GM18861 (cell line): ENCODE measurements at regions not wholly inside any gene's neighbourhood (a gene's known extent, or its start where the extent isn't known, plus 50 kb on each side); places are given as distances from the start of the nearest gene placed in this dataset.
"Not testable (repeated sequence)": the region's sequence is repeated elsewhere in the genome, so short reads cannot be mapped to it uniquely, and the experiment has no call there.

Experiments
- ATAC-seq: cut with Tn5 transposase; IDR thresholded peaks from one replicate; pipeline ENCODE4 v1.9.1; 2021; ENCODE audit not compliant: unreplicated experiment

- ATAC-seq: no peak
Observed at GRCh38 chr7:115363916-115364315, 442.0 kb downstream of the MDFIC start.

DNA sequence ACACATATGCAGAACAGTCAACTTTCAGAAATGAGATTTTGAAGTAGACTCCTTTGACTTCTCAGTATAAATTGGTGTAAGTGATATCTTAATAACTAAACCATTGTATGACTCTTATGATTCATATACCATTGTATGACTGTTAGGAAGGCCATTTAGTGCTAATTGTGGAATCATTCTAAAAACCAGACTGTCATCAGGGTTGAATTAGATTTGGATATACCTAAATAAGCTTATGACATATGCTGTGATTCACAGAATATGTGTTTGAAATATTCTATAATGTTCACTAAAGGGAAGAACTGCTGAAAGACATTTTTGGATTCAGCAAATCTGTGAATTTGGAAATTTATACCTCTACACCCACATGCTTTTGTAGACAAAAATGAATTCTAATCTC is 438.1 kb downstream of the MDFIC start:
- ATAC-seq: no peak

DNA sequence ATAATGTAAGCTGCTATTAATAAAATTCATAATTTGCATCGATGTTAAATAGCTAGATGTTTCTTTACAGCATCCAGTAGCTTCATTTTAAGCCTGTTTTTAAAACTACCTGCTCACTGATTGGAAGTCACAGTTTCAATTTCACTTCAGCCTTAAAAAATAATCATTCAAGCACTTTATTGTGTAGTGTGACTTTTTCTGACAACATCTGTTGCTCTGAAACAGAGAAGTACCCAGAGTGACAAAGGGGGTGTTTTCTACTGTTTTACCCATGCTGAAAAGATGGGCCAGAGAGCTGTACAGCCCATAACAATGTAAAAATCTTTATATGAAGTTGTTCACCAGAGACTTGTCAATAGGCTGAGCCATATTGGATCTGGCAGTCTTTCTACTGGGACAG is 437.2 kb downstream of the MDFIC start:
- ATAC-seq: no peak

- ATAC-seq: no peak
Observed at GRCh38 chr7:115357703-115357999, 435.8 kb downstream of the MDFIC start.

GRCh38 chr7:115356999-115357702 is 435.3 kb downstream of the MDFIC start:
- no peak for ATAC-seq

GRCh38 chr7:115356139-115356746 is 434.3 kb downstream of the MDFIC start:
- no peak for ATAC-seq

DNA sequence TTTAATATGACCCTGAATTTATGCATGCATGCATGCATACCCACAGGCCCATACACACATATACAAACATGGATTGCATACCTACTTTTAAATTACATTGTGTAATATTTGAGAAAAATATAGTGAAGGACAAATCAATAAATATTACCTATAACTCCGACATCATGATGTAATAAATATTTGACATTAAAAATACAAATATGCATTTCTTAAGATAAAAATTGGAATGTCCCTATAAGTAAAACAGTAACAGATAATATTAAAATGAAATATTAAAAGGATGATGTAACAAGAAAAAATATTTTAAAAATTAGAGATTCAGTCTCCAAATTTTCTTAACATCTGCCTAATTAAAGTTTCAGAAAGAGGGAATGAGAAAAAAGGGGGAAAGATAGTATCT is 433.0 kb downstream of the MDFIC start:
- ATAC-seq: no peak

GRCh38 chr7:115352375-115352774 is 430.5 kb downstream of the MDFIC start:
- no peak for ATAC-seq

GRCh38 chr7:115350764-115351163 is 428.9 kb downstream of the MDFIC start:
- no peak for ATAC-seq

- no peak for ATAC-seq
Observed at GRCh38 chr7:115349635-115350034, 427.7 kb downstream of the MDFIC start.

DNA sequence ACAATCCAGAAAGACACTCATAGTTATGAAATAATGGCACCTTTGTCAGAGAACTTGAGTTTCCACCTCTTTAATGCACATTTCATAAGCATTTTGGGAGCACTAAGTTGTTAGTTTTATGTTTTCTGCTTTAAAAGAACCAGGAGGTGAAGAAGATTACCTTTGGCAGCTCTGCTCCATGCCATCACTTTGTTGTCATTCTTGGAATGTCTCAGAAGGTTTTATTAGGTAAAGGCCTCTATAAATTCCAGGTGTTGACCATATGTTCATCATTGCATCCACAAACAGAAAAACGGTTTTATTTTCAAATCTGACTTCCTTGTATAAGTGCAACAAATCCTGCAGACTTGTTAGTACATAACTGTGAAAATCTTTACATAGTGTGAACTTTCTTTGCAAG is 424.8 kb downstream of the MDFIC start:
- no peak for ATAC-seq

DNA sequence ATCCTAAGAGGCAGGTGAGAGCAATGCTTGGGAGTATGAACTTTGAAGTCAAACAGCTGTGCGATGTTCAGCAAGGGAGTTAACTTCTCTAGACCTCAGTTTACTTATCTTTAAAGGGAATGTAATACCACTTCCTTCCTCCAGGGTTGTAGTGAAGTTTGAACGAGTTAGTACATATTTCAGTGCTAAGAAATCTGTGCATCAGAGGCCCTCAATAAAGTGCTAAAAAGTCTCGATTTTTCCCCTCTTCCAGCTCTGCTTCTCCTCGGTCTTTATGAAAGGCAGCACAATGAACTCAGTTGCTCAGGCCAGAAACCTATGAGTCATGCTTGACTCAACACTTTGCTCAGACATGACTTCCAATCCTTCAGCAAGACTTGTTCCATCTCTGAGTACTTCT is 418.9 kb downstream of the MDFIC start:
- no peak for ATAC-seq

- ATAC-seq: no peak
Observed at GRCh38 chr7:115338016-115338415, 416.1 kb downstream of the MDFIC start.

GRCh38 chr7:115332691-115333090 is 410.8 kb downstream of the MDFIC start:
- ATAC-seq: no peak

DNA sequence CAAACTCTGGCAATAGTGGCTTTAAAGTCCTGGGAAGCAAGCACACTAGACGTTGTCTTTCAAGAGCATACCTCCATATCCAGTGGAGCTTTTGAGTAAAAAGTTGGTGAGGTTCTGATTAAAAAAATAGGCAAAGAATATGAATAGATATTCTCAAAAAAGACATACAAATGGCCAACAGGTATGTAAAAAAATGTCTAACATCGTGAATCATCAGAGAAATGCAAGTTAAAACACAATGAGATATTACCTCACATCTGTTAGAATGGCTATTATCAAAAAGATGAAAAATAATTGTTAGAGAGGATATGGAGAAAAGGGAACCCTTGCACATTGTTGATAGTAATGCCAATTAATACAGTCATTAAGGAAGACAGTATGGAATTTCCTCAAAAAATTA is 407.1 kb downstream of the MDFIC start:
- no peak for ATAC-seq

- ATAC-seq: no peak
Observed at GRCh38 chr7:115328018-115328417, 406.1 kb downstream of the MDFIC start.

- ATAC-seq: no peak
Observed at GRCh38 chr7:115327326-115327725, 405.4 kb downstream of the MDFIC start.

DNA sequence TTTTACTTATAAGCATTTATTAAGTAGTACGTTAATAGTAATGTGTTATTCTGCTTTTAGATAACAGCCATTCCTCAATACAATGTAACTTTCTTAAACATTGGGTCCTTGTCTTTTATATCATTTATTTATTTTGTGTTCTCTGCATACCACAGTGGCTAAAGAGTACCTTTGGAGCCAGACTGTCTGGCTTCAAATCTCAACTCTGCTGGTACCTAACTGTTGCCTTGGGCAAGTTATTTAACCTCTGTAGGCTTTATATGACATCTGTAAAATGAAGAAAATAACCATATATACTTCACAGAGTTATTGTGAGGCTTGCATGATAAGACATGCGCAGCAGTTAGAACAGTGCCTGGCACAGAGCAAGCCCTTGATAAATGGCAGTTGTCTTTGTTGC is 397.6 kb downstream of the MDFIC start:
- no peak for ATAC-seq

DNA sequence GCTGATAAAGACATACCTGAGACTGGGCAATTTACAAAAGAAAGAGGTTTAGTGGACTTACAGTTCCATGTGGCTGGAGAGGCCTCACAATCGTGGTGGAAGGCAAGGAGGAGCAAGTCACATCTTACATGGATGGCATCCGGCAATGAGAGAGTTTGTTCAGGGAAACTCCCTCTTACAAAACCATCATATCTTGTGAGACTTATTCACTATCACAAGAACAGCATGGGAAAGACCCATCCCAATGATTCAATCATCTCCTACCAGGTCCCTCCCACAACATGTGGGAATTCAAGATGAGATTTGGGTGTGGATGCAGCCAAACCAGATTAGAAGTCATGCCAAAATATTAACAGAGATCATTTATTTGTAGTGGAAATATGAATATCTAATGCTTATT is 388.4 kb downstream of the MDFIC start:
- ATAC-seq: not testable (repeated sequence)

DNA sequence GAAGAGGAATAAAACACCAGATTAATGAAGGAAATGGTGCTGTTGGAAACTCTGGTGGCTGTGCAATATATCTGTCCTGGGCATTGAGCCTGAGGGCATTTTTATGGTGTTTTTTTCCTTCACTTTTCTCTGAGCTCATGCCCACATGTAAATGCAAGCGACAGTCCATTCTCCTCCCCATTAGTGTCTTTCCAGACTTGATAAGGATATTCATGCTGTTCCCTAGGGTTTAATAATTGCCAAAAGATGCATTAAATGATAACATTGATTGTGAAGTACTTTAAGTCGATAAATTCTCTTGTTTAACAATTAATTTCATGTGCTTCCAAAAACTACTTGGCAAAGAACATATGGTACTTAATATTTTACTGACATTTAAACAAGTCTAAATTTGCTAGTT is 384.7 kb downstream of the MDFIC start:
- no peak for ATAC-seq

- ATAC-seq: no peak
Observed at GRCh38 chr7:115300231-115300870, 378.5 kb downstream of the MDFIC start.

DNA sequence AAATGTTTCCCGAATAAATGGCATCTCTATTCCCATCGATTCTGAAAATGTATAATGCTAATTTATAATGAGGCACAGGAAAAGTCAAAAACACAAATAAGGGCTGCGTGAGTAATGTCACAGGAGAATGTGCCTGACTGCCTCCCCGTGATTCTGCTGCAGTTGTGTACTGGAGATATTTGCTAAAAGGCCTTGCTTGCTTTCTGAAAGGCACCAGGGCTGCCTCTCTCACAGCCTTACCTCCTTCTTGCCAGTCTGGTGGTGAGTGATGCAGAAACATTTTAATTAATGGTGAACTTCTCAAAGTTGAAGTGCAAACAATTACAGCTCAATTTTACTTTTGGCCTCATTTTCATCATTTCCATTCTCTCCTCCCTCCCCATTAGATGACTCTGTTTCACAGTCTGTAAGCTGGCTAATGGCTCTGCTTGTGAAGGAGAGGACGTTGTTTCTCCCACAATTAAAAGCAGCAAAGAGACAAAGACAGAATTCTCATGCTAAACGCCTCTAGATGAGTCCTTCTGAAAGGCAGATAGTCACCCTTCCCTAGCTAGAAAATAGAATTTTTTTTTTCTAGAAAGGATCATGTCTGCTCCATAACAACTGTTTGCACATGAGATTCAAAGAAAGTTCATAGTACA is 377.6 kb downstream of the MDFIC start:
- no peak for ATAC-seq
